SU-DHL-6 (cell line): ENCODE measurements at regions not wholly inside any gene's neighbourhood (a gene's known extent, or its start where the extent isn't known, plus 50 kb on each side); places are given as distances from the start of the nearest gene placed in this dataset.

Experiments
- CTCF ChIP-seq: fragments of 200-600 bp; sonication (generic); IDR thresholded peaks from one replicate; pipeline ENCODE4 v1.5.1; 2017; ENCODE audit warnings: antibody characterized with exemption, mild to moderate bottlenecking, low read length, moderate library complexity; ENCODE audit not compliant: insufficient read depth, poor library complexity, severe bottlenecking
- EZH2phosphoT487 ChIP-seq: fragments of 200-600 bp; sonication (generic), shearing (Covaris generic); conservative IDR thresholded peaks from 2 replicates; pipeline ENCODE4 v1.6.1; 2018; ENCODE audit warnings: mild to moderate bottlenecking, antibody characterized with exemption, low read length, moderate library complexity, mixed read lengths

- no peak for TF ChIP-seq EZH2phosphoT487
- TF ChIP-seq CTCF: no peak
These were observed 112.4 kb upstream of the SALL4 start for GRCh38 chr20:51914758-51915157.
